Activated CD8-positive, alpha-beta T cell treated with anti-CD3 and anti-CD28 coated beads for 36 hours (primary cell): ENCODE measurements at regions not wholly inside any gene's neighbourhood (a gene's known extent, or its start where the extent isn't known, plus 50 kb on each side); places are given as distances from the start of the nearest gene placed in this dataset.

Source experiments
- ATAC-seq: fragments of 200-7000 bp; cut with Tn5 transposase; one replicate; pipeline ENCODE4 v1.10.0; 2021; ENCODE audit warnings: mild to moderate bottlenecking, moderate library complexity
- CTCF ChIA-PET: fragments of 350-600 bp; sonication (Branson Sonifier 250); formaldehyde crosslinking; loops from one replicate; lab custom pipeline; 2021; ENCODE audit warnings: antibody characterized with exemption; lab: Charles Lee
- POLR2A ChIA-PET: fragments of 350-600 bp; sonication (Branson Sonifier 250); formaldehyde crosslinking; loops from one replicate; lab custom pipeline; 2021; ENCODE audit warnings: antibody characterized with exemption; lab: Charles Lee
- DNase-seq: peaks from one replicate; pipeline ENCODE4 v3.0.0-alpha.2; 2020
- H3K27ac Mint-ChIP-seq: one replicate; pipeline ENCODE4 v1.8.0; 2021; ENCODE audit warnings: mild to moderate bottlenecking, mixed read lengths
- H3K27me3 Mint-ChIP-seq: one replicate; pipeline ENCODE4 v1.8.0; 2021; ENCODE audit warnings: mixed read lengths
- H3K36me3 Mint-ChIP-seq: one replicate; pipeline ENCODE4 v1.8.0; 2021; ENCODE audit warnings: low read depth, mixed read lengths
- H3K4me1 Mint-ChIP-seq: one replicate; pipeline ENCODE4 v1.8.0; 2021; ENCODE audit warnings: low read depth, mixed read lengths
- H3K4me3 Mint-ChIP-seq: one replicate; pipeline ENCODE4 v1.8.0; 2021; ENCODE audit warnings: mild to moderate bottlenecking, moderate library complexity, mixed read lengths
- H3K9me3 Mint-ChIP-seq: one replicate; pipeline ENCODE4 v1.8.0; 2021; ENCODE audit warnings: mixed read lengths
- CTCF ChIP-seq: fragments of 200-600 bp; IDR thresholded peaks from one replicate; pipeline ENCODE4 v1.8.0; 2022; ENCODE audit warnings: antibody characterized with exemption, mild to moderate bottlenecking
- intact Hi-C: fragments of 100-400 bp; cut with micrococcal nuclease; formaldehyde crosslinking; loops from one replicate; pipeline ENCODE4 v1.10.0; 2022

GRCh38 chr9:135010586-135010860 is 76.9 kb upstream of the OLFM1 start:
- CTCF ChIA-PET: no interaction called here
- POLR2A ChIA-PET: interaction anchor here (0.6 kb wide), 1 partner anchor 100 kb away, joined by 3 read pairs; no protein-coding TSS in a partner anchor
- intact Hi-C loops: no loop called here
- no peak for TF ChIP-seq CTCF
- Mint-ChIP-seq H3K36me3 (no peaks in the 10 kb centered on the region), H3K9me3 (no peaks in the 10 kb centered on the region), H3K27ac (no peak overlapping the region), H3K4me1 (no peaks in the 10 kb centered on the region), H3K4me3 (no peak overlapping the region), H3K27me3 (peaks cover 2% of the 10 kb centered on the region)
- DNase-seq (no peak), ATAC-seq (no peak)

- no peaks in the 10 kb centered on the region for H3K36me3 Mint-ChIP-seq
- no peak for DNase-seq
- TF ChIP-seq CTCF: no peak
- H3K4me3 Mint-ChIP-seq: no peak overlapping the region
- no peaks in the 10 kb centered on the region for H3K4me1 Mint-ChIP-seq
- intact Hi-C loops: no loop called here
- H3K9me3 Mint-ChIP-seq: no peaks in the 10 kb centered on the region
- H3K27ac Mint-ChIP-seq: no peak overlapping the region
- no peak for ATAC-seq
- CTCF ChIA-PET: no interaction called here
- peaks cover 2% of the 10 kb centered on the region for H3K27me3 Mint-ChIP-seq
- POLR2A ChIA-PET: interaction anchor here (0.6 kb wide), 1 partner anchor 100 kb away, joined by 3 read pairs; no protein-coding TSS in a partner anchor
Observed at GRCh38 chr9:135010921-135011320, 76.5 kb upstream of the OLFM1 start.

- Mint-ChIP-seq H3K27ac (no peak overlapping the region), H3K27me3 (peaks cover 2% of the 10 kb centered on the region), H3K4me3 (no peak overlapping the region), H3K4me1 (no peaks in the 10 kb centered on the region), H3K36me3 (no peaks in the 10 kb centered on the region), H3K9me3 (no peaks in the 10 kb centered on the region)
- POLR2A ChIA-PET: no interaction called here
- CTCF ChIA-PET: no interaction called here
- ATAC-seq (no peak), DNase-seq (no peak)
- TF ChIP-seq CTCF: no peak
- intact Hi-C loops: no loop called here
Observed at GRCh38 chr9:135012166-135012565, 75.3 kb upstream of the OLFM1 start.

DNA sequence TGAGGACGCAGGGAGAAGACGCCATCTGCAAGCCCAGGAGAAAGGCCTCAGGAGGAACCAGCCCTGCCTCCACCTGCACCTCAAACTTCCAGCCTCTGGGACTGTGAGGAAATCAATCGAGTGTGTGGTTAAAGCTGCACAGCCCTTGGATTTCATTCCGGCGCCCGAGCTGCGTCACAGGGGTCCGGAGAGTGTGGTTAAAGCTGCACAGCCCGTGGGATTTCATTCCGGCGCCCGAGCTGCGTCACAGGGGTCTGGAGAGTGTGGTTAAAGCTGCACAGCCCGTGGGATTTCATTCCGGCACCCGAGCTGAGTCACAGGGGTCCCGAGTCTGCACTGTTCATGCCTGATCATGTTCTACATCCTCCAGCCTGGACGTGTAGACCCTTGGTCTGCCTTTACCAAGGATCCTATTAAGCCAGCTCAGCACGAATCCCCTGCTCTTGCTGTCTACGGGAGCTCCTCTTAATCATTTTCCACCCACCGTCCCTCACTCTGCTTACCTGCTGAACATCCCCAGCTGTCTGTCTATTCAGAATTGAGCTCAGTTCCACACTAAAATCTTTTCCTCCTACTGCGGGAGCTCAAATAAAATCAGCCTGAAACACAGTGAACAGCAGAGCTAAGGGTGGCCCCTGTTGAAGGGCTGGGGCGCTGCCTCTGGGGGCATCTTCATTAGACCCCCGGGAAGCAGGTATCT is 73.0 kb upstream of the OLFM1 start:
- ChIA-PET CTCF (no interaction called here), POLR2A (no interaction called here)
- ATAC-seq (no peak), DNase-seq (no peak)
- H3K9me3 Mint-ChIP-seq: no peaks in the 10 kb centered on the region
- no peak overlapping the region for H3K27ac Mint-ChIP-seq
- no peak for TF ChIP-seq CTCF
- H3K4me1 Mint-ChIP-seq: no peaks in the 10 kb centered on the region
- H3K27me3 Mint-ChIP-seq: peaks cover 2% of the 10 kb centered on the region
- no peaks in the 10 kb centered on the region for H3K36me3 Mint-ChIP-seq
- no peak overlapping the region for H3K4me3 Mint-ChIP-seq
- intact Hi-C loops: no loop called here

GRCh38 chr9:135015096-135015495 is 72.4 kb upstream of the OLFM1 start:
- DNase-seq (no peak), ATAC-seq (no peak)
- intact Hi-C loops: no loop called here
- H3K36me3 Mint-ChIP-seq: no peaks in the 10 kb centered on the region
- H3K27ac Mint-ChIP-seq: no peak overlapping the region
- CTCF ChIA-PET: no interaction called here
- H3K27me3 Mint-ChIP-seq: peaks cover 2% of the 10 kb centered on the region
- no peaks in the 10 kb centered on the region for H3K4me1 Mint-ChIP-seq
- no peak overlapping the region for H3K4me3 Mint-ChIP-seq
- POLR2A ChIA-PET: no interaction called here
- TF ChIP-seq CTCF: no peak
- no peaks in the 10 kb centered on the region for H3K9me3 Mint-ChIP-seq
